ENCODE measurements at regions not wholly inside any gene's neighbourhood (a gene's known extent, or its start where the extent isn't known, plus 50 kb on each side); places are given as distances from the start of the nearest gene placed in this dataset.
A peak's percentile ranks its signal among the peaks of the same experiment; 100 is the strongest.

- ChIA-PET CTCF (no interaction called here), POLR2A (interaction anchor here (1.6 kb wide), 1 partner anchor 119 kb away, joined by 5 read pairs; no protein-coding TSS in a partner anchor)
- ATAC-seq (peak; percentile 98 to 99), DNase-seq (ENCODE audit: low read depth in 1 of 2, low spot score in 1 of 2) (peak; percentile 78 to 95), FAIRE-seq (peak; percentile 77)
- no peak overlapping the region for H3K4me3 ChIP-seq
- peak; percentile 97 to 98 for TF ChIP-seq JUN (IDR thresholded peaks at IDR 0.05)
- TF ChIP-seq BCL3 (IDR thresholded peaks at IDR 0.05) = peak; percentile 99
- peak; percentile 95 to 96 for TF ChIP-seq EP300 (IDR thresholded peaks at IDR 0.05)
- no peak for TF ChIP-seq PHF8 (IDR thresholded peaks at IDR 0.05; ENCODE audit: borderline replicate concordance, low read depth)
- peak; percentile 100 for TF ChIP-seq CEBPB (IDR thresholded peaks at IDR 0.05)
- peak; percentile 96 for TF ChIP-seq HOXB5 (CRISPR knock-in tag; IDR thresholded peaks at IDR 0.05)
- TF ChIP-seq FOSL2 (IDR thresholded peaks at IDR 0.05) = peak; percentile 94
- TF ChIP-seq FOSL2 (CRISPR knock-in tag; IDR thresholded peaks at IDR 0.05) = peak; percentile 96
- TF ChIP-seq PBX3 (IDR thresholded peaks at IDR 0.05) = peak; percentile 68; the same call in 1 of the 2 replicates
- peak; percentile 52; the same call in 1 of the 3 replicates for TF ChIP-seq SMC3 (IDR thresholded peaks at IDR 0.05)
- peak; percentile 62; the same call in 1 of the 2 replicates for TF ChIP-seq RFX5 (IDR thresholded peaks at IDR 0.05)
- TF ChIP-seq, protein P1, sequence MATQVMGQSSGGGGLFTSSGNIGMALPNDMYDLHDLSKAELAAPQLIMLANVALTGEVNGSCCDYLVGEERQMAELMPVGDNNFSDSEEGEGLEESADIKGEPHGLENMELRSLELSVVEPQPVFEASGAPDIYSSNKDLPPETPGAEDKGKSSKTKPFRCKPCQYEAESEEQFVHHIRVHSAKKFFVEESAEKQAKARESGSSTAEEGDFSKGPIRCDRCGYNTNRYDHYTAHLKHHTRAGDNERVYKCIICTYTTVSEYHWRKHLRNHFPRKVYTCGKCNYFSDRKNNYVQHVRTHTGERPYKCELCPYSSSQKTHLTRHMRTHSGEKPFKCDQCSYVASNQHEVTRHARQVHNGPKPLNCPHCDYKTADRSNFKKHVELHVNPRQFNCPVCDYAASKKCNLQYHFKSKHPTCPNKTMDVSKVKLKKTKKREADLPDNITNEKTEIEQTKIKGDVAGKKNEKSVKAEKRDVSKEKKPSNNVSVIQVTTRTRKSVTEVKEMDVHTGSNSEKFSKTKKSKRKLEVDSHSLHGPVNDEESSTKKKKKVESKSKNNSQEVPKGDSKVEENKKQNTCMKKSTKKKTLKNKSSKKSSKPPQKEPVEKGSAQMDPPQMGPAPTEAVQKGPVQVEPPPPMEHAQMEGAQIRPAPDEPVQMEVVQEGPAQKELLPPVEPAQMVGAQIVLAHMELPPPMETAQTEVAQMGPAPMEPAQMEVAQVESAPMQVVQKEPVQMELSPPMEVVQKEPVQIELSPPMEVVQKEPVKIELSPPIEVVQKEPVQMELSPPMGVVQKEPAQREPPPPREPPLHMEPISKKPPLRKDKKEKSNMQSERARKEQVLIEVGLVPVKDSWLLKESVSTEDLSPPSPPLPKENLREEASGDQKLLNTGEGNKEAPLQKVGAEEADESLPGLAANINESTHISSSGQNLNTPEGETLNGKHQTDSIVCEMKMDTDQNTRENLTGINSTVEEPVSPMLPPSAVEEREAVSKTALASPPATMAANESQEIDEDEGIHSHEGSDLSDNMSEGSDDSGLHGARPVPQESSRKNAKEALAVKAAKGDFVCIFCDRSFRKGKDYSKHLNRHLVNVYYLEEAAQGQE (IDR thresholded peaks at IDR 0.05) = no peak
- no peak for TF ChIP-seq CBX8 (IDR thresholded peaks at IDR 0.05)
- TF ChIP-seq E2F6 (IDR thresholded peaks at IDR 0.05; ENCODE audit: borderline replicate concordance, low read depth) = 0 out of 2 replicates have a peak, but pooled peaks have one; percentile 14
- TF ChIP-seq CBX2 (IDR thresholded peaks at IDR 0.05; ENCODE audit: borderline replicate concordance, low read depth) = no peak
- TF ChIP-seq SREBF2 (IDR thresholded peaks at IDR 0.05) = no peak
- TF ChIP-seq JUNB (IDR thresholded peaks at IDR 0.05) = peak; percentile 99
- TF ChIP-seq MAFK (IDR thresholded peaks at IDR 0.05; ENCODE audit: partially characterized antibody) = peak; percentile 94
- TF ChIP-seq GATA3 (IDR thresholded peaks at IDR 0.05; ENCODE audit: borderline replicate concordance) = peak; percentile 95
- TF ChIP-seq HES2 (IDR thresholded peaks at IDR 0.05) = peak; percentile 99
- peak in 1 of 2 experiments; percentile 61; a peak in 3 of 5 replicates for TF ChIP-seq RAD21 (conservative IDR thresholded peaks at IDR 0.05 in 1 of 2, IDR thresholded peaks at IDR 0.05 in 1 of 2)
- TF ChIP-seq MAX (IDR thresholded peaks at IDR 0.05) = peak; percentile 80
- H3K9me3 ChIP-seq = no peaks in the 10 kb centered on the region; the same call in 2 of the 3 replicates
- peak overlapping the region; percentile 62 for H3K4me2 ChIP-seq
- H3K27ac ChIP-seq = peak overlapping the region; percentile 85 to 91
- 15% methylated on average over 7 of the region's 7 CpGs for WGBS (ENCODE audit: missing lambda C conversion rate)
- peaks cover 19% of the 10 kb centered on the region for H3K4me1 ChIP-seq
Measured at GRCh38 chr6:3592371-3592941, 135.6 kb upstream of the SLC22A23 start.
